ENCODE measurements at regions not wholly inside any gene's neighbourhood (a gene's known extent, or its start where the extent isn't known, plus 50 kb on each side); places are given as distances from the start of the nearest gene placed in this dataset.

- no peaks in the 10 kb centered on the region for H3K4me1 ChIP-seq
- 72 to 79% methylated on average over 3 of the region's 3 CpGs for WGBS, 2 donors
- no peaks in the 10 kb centered on the region for H3K36me3 ChIP-seq (ENCODE audit: low read depth, missing control alignments)
- DNase-seq = no peak
- no peak for TF ChIP-seq POLR2A (IDR thresholded peaks at IDR 0.05)
- TF ChIP-seq CTCF (IDR thresholded peaks at IDR 0.05) = no peak
- H3K4me3 ChIP-seq = no peak overlapping the region
- H3K9me3 ChIP-seq = no peaks in the 10 kb centered on the region
- no peaks in the 10 kb centered on the region for H3K27me3 ChIP-seq
- intact Hi-C loops (cut with DNase I; ENCODE audit: low total_unique reads) = no loop called here
- no peak overlapping the region for H3K27ac ChIP-seq
Measured at GRCh38 chr13:34721631-34722595, 220.2 kb upstream of the NBEA start.

GRCh38 chr13:34722922-34723321 lies 219.1 kb upstream of the NBEA start:
- intact Hi-C loops (cut with DNase I; ENCODE audit: low total_unique reads) = no loop called here
- Histone ChIP-seq H3K4me3 (no peak overlapping the region), H3K9me3 (no peaks in the 10 kb centered on the region), H3K27me3 (no peaks in the 10 kb centered on the region), H3K27ac (no peak overlapping the region), H3K4me1 (no peaks in the 10 kb centered on the region), H3K36me3 (ENCODE audit: low read depth, missing control alignments) (no peaks in the 10 kb centered on the region)
- no peak for DNase-seq
- TF ChIP-seq POLR2A (IDR thresholded peaks at IDR 0.05) = no peak
- no peak for TF ChIP-seq CTCF (IDR thresholded peaks at IDR 0.05)

GRCh38 chr13:34730961-34731360 lies 211.1 kb upstream of the NBEA start:
- no peaks in the 10 kb centered on the region for H3K4me1 ChIP-seq
- DNase-seq = no peak
- no peak overlapping the region for H3K4me3 ChIP-seq
- H3K27ac ChIP-seq = no peak overlapping the region
- H3K36me3 ChIP-seq (ENCODE audit: low read depth, missing control alignments) = no peaks in the 10 kb centered on the region
- intact Hi-C loops (cut with DNase I; ENCODE audit: low total_unique reads) = no loop called here
- H3K9me3 ChIP-seq = no peaks in the 10 kb centered on the region
- WGBS, 2 donors = 89 to 92% methylated on average over 2 of the region's 2 CpGs
- H3K27me3 ChIP-seq = no peaks in the 10 kb centered on the region
- TF ChIP-seq POLR2A (IDR thresholded peaks at IDR 0.05) = no peak
- no peak for TF ChIP-seq CTCF (IDR thresholded peaks at IDR 0.05)

- intact Hi-C loops (cut with DNase I; ENCODE audit: low total_unique reads) = no loop called here
- Histone ChIP-seq H3K4me3 (no peak overlapping the region), H3K9me3 (no peaks in the 10 kb centered on the region), H3K27ac (no peak overlapping the region), H3K27me3 (no peaks in the 10 kb centered on the region), H3K36me3 (ENCODE audit: low read depth, missing control alignments) (no peaks in the 10 kb centered on the region), H3K4me1 (no peaks in the 10 kb centered on the region)
- TF ChIP-seq POLR2A (IDR thresholded peaks at IDR 0.05) = no peak
- no peak for TF ChIP-seq CTCF (IDR thresholded peaks at IDR 0.05)
- DNase-seq = no peak
- 86 to 96% methylated on average over 4 of the region's 4 CpGs for WGBS, 2 donors
Measured at GRCh38 chr13:34731486-34731885, 210.6 kb upstream of the NBEA start.

- Histone ChIP-seq H3K27me3 (no peaks in the 10 kb centered on the region), H3K27ac (no peak overlapping the region), H3K4me1 (no peaks in the 10 kb centered on the region), H3K9me3 (no peaks in the 10 kb centered on the region), H3K4me3 (no peak overlapping the region), H3K36me3 (ENCODE audit: low read depth, missing control alignments) (no peaks in the 10 kb centered on the region)
- no peak for DNase-seq
- intact Hi-C loops (cut with DNase I; ENCODE audit: low total_unique reads) = no loop called here
- 32 to 43% methylated on average over 3 of the region's 3 CpGs for WGBS, 2 donors
- no peak for TF ChIP-seq CTCF (IDR thresholded peaks at IDR 0.05)
- TF ChIP-seq POLR2A (IDR thresholded peaks at IDR 0.05) = no peak
Measured at GRCh38 chr13:34733721-34734120, 208.3 kb upstream of the NBEA start.

Measured in testis (tissue), 2 donors.